SK-MEL-5 (cell line): ENCODE measurements at regions not wholly inside any gene's neighbourhood (a gene's known extent, or its start where the extent isn't known, plus 50 kb on each side); places are given as distances from the start of the nearest gene placed in this dataset.

Experiments
- DNase-seq: peaks from one replicate; pipeline ENCODE4 v3.0.0-alpha.2; 2016; ENCODE audit warnings: low read depth, low spot score
- in situ Hi-C: cut with HindIII; loops from 2 replicates; pipeline ENCODE4 v1.10.0; 2016; ENCODE audit warnings: low sequenced_read_pairs, high pct_unique_total_duplicates, low pct_unique_long_range_greater_than_20kb

DNA sequence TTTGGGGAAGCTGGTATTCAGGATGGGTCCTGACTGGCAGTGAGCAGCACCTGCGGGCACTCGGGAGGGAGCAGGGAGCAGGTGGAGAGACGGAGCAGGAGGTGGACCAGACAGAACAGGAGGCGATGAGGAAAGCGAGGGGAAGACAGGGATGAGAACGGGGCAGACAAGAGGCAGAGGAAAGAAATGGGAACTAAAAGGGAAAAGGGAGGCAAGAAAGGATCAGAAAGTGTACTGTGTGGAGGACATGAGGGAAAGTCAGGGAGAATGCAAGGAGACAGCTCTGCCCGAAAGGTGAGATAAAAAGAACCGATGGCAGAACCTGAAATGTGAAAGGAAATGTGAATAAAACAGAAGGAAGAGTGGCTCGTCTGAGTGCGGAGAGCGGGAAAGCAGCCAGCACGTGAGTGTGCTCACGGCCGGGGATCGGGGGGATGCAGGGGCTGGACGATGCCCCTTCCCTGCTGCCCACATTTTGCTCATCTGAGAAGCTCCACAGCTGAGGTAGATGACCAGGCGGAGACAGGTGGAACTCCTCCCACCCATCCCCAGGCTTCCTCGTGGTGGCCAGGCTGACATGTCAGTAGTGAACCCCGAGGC, 494.4 kb upstream of the B3GAT1 start:
- in situ Hi-C loops: no loop called here
- DNase-seq: no peak

DNA sequence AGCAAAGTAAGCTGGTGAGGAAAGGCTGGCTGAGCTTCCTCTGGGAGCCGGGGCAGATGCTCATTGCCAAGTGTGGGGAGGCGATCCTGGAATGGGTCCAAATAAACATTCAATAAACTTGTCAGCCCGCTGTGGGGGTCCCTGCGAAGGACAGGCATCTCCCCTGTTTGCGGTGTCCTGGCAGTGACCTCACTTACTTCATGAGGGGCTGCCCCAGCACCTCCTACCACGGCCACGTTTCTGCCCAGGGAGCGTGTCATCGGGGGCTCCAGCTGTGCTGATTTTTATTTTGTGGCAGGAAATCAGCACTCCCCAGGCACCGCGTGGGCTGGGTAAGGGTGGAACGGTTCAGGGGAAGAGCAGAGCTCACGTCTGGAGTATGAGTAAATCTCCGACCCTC, 493.9 kb upstream of the B3GAT1 start:
- in situ Hi-C loops: no loop called here
- DNase-seq: no peak

DNA sequence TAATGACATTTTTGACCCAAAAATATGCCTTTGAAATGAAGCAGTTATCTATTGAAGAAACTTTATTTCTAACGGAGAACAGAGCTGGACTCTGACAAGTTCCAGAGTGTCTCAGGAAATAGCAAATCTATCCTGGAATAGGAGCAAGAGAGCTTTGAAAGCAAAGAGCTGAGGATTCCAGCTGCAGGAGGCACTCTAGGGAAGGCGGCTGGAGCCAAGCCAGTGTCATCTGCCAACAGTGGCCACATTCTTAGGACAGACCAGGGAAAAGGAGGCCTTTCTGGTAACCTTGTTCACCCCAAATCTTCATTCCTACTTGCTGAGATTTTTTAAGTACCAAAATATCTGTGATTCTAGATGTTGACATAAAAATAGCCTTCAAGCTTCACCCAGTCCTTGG, 493.5 kb upstream of the B3GAT1 start:
- in situ Hi-C loops: no loop called here
- no peak for DNase-seq

DNA sequence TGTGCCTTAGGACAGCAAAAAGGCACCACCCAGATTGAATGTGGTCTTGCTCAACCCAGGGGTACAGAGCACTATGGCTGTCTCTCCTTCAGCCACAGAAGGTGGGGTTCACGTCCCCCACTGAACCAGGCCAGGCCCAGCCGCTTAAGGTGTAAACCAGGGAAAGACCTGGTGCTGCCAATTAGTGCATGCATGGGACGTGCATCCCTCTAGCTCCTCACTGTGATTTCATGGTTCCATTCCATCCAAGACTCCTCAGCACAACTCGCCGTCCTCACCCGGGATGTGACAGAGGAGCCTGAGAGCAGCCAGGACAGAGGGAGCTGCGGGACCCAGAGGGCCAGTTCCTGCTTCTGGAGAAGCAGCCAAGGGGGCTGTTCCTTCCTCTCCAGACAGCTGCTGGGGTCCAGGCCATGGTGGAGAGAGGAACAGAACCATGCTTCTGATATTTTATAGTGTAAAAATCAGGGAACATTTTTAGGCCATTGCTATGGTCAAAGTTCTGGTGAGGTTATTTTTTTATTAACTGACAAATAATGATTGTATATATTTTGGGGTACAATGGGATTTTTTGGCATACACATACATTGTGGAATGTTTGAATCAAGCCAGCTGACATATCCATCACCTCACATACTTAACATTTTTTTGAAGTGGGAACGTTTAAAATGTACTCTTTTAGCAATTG, 492.2 kb upstream of the B3GAT1 start:
- in situ Hi-C loops: no loop called here
- DNase-seq: no peak

DNA sequence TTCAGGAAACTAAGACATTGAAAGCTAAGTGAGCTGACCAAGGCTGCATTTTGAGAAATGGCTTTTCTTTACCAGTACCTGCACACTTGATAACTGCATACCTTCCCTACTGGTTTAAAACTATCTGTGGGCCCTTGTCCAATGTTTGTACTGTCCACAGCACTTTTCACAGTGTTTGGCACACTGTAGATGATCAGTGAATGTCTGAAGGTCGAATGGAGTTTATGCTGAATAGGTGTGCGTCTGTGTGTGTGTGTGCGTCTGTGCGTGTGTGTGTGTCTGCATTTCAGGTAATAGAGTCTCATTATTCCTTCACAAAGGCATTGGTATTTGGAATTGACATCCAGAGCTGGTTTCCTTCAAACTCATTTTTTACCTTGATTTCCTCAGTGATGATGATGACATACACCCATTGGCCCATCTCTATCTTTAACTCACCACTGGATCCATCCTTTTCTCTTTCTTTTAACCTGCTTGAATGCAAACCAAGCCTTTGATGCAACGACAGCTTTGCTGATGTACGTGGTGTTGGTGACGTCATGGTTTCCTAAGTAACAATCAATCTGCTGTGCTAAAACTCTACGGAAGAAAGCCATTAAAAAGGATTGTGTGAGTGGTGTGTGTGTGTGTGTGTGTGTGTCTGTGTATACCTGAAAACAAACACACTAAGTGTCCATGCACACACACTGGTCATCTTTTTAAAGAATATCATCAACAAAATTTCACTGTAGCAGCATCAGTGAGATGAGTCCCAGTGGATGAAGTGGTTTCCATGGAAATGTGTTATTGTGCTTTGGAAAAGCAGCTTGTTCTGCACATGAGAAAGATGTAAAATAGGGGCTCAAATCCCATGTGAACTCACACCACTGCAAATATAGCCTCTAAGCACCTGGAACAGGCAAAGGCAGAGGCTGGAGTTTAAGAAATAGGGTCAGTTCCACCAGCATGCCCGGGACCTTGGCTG, 490.2 kb upstream of the B3GAT1 start:
- in situ Hi-C loops: no loop called here
- no peak for DNase-seq

DNA sequence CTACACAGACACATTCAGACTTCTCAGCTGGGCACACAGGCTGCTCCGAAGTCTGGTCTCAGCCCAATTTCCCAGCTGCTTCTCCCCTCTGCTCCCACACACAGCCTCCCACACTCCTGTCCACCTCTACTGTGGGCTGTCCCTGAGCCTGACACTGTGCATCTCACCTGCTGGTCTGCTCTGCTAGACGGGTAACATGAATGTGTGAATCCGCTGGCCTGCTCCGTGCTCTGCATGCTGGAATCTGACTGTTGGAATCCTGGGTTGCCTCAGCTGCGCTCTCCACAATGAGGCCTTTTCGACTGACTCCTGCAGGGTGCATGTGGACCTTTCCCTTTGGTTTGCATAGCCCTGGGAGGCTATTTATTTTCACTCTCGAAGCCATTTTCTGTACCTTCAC, 489.5 kb upstream of the B3GAT1 start:
- DNase-seq: no peak
- in situ Hi-C loops: no loop called here

DNA sequence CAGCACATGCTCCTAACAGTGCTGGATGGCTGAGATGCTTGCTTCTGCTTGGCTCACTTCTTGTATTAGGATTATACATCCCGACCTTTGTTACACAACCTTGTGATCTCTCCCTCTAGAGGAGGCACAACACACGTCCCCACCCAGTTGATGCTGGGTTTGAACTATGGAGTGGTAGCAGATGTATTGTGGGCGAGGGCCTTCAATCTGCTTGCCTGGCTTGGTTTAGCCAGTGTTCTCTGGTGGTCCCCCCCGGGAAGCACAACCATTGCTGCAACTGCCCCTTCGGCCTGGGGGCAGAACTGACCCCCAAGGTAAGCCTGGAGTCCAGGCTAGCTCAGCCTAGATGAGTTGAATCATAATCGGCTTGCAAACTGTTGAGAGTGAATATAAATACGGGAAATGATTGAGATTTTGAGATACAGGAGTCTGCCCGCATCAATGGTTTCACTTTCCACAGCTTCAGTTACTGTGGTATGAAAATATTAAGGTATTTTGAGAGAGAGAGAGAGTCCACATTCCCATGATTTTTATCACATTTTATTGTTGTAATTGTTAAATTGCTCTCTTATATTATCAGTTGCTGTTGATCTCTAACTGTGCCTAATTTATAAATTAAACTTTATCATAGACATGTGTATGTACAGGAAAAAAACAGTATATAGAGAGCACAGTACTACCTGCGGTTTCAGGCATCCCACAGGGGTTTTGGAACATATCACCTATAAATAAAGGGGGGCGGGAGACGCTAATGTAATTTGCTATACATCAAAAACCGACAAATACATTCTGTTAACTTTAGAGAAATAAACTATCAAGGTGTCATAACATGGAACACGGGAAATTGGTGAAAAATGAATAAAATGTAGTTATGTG, 482.0 kb upstream of the B3GAT1 start:
- DNase-seq: no peak

DNA sequence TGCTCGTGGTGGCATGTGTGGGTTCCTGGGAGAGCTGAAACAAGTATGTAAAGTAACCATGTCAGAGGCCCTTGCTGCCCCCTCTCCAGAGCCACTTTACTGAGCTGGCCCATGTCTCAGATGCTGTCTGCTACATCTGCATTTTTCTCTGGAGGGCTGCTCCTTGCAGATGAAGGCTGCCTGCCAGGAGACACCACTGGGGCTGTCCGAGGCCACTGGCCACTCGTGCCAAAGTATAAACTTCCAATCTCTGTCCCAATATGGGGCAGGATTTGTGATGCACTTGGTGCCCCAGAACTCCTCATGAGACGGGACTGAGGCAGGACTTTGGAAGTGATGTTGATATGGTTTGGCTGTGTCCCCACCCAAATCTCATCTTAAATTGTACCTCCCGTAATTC, 478.4 kb upstream of the B3GAT1 start:
- in situ Hi-C loops: no loop called here
- DNase-seq: no peak

More for the DNA sequence above, 482.0 kb upstream of the B3GAT1 start:
- in situ Hi-C loops: no loop called here

DNA sequence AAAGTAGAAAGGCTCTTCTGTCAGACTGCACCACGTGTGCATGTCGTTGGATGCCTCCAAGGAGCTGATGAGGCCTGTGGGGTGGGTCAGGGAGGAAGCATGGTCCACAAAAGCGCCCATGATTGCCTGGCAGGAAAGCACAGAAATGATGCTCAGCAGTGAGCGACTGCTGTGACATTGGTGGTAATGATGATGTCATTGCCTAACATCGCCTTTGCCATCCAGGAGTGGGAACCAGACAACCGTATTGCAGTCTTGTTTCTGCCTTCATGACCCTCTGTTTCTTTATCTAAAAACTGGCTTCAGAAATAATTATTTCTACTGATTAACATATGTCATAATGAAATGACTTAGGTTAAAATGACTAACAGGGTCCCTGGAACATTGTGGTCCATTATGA, 477.8 kb upstream of the B3GAT1 start:
- no peak for DNase-seq
- in situ Hi-C loops: no loop called here

DNA sequence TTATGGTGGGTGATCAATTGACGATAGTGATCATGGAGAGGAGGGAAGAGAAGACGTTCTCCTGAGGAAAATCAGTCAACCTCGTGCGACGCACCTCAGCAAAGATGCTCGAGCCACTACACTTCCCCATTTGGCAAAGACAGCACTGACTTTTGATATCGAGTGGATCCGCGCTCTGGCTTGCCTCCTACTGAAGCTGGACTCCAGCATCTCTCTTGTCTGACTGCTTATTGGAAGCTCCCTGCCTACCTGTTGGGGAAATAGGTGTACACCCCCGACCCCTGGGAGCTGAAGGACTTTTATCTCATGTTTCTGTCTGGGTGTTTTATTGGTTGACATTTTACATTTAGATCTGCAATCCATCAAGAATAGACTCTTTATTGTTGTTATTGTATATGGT, 476.8 kb upstream of the B3GAT1 start:
- no peak for DNase-seq

DNA sequence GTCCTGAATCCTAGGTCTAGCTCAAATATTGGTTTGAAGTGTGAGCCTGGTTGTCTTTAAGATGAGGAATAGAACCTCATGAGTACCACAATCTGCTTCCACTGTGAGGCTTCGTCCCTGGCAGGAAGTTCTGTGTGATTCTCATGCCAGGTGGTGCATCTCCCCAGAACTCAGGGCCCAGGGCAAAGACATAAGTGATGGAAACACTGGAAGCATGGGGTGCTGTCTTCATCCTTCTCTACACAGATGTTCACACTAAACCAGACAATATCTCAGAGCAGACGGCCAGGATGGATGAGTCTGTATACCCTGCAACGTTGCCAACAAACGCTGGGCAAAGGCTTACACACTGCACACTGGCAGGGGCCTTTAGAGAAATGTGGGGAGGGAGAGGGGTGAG, 475.9 kb upstream of the B3GAT1 start:
- in situ Hi-C loops: no loop called here
- no peak for DNase-seq

More for the DNA sequence above, 476.8 kb upstream of the B3GAT1 start:
- in situ Hi-C loops: no loop called here

DNA sequence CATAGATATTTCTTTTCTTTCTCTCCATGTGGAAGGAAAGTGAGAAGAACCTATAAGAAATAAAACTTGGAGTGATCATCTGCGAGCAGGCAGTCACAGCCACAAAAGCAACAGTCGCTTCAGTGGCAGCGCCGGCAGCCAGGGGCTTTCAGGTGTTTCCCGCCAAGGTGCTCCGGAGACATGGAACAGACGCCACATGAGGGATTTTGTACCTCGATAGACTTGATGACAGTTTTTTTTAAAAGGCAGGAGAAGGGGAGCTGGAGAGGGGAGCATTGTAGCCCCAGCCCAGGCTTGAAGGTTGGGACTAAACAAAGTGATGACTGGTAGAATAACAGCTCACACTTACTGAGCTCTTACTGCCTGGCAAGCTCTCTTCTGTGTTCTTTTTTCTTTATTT, 471.4 kb upstream of the B3GAT1 start:
- DNase-seq: no peak
- in situ Hi-C loops: no loop called here

DNA sequence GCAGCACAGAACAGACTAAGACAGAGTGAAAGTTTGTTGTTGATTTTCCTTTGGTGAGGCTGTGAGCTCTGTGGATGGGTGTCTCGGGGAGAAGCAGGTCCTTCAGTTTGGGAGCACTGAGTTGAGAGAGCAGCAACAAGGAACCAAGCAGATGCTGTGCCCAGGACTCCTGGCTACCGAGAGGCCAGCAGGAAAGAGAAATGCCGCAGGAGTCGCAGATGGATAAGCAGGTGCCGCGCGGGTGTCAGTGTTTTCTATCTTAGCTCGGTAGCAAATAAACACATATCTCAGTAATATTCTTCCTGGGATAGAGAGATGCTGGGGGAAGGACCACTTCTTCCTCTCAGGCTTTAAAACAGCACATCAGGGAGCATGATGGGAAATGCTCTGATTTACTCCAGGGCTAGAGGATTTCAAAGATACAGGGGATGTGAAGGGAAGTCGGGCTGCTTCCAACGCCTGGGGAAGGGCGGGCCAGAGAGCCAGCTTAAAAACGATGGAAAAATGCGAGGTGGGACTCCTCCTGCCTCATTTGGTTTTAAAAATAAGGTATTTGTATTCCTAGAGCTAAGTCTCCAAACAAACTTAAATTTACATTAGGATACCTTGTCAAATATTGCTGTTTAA, 470.7 kb upstream of the B3GAT1 start:
- in situ Hi-C loops: no loop called here
- DNase-seq: no peak

DNA sequence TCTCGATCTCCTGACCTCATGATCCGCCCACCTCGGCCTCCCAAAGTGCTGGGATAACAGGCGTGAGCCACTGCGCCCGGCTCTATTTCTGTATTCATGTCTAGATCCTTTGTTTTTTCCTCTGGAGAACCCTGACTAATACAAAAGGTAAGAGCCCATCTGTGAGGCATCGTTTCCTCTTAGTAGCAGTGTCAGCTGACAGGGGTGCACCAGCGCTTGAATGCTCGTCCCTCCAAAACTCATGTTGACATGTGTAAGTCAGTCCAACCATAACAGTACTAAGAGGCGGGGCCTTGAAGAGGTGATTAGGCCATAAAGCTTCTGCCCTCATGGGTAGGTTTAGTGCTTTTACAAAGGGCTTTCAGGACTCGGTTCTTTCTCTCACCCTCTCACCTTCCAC, 470.1 kb upstream of the B3GAT1 start:
- in situ Hi-C loops: no loop called here

DNA sequence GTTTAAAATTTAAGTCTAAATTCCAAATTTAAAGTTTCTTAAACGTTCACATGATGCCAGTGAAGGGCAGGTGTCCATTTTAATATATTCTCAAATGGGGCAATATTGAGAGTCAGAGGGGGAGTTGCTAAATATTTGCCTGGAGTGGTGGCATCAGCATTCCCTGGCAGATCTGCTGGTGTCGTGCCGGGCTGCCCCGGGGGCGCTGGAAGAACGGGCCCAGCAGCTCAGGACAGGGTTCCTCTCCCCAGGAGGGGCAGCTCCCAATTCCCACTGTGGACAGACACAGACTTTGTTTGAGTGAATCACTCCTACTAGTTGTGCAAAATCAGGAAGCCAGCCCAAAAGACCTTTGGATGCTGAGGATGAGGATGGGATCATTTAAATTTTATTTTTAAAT, 468.7 kb upstream of the B3GAT1 start:
- no peak for DNase-seq
- in situ Hi-C loops: no loop called here

More for the DNA sequence above, 470.1 kb upstream of the B3GAT1 start:
- DNase-seq: no peak

DNA sequence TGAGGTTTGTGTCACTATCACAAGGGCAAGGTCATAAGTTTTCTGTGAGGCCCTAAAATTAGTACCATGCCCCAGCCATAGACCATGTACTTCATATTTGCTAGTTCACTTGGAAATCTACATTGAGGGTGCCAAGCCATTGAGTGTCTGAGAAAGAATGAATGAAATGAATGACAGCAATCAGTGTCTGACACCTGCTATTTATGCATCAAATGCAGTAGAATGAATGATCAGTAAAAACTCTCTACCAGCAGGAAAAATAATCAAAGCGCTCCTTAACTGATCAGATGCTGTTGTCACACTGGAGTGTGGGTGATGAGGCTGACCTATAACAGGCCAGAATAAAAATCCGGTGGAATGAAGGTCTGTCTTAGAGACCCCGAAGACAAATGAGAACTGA, 467.9 kb upstream of the B3GAT1 start:
- in situ Hi-C loops: no loop called here
- DNase-seq: no peak

DNA sequence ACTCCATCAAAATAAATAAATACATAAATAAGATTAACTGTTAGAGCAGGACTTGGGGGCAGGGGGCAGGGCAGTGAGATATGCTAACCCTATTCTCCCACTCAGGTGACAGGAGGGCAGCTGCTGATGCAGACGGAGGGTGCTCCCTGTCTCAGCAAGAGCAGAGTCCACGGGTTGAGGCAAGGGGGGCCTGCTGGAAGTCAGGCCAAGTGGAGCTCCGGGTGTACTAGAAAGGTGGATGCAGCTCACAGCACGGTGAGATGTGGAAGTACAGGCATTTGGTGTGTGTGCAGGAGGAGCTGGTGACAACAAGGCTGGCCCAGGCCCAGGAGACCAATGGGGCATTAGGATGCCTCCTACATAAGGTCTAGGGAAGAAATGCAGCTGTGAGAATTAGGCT, 467.3 kb upstream of the B3GAT1 start:
- DNase-seq: no peak
- in situ Hi-C loops: no loop called here
